ENCODE measurements at regions not wholly inside any gene's neighbourhood (a gene's known extent, or its start where the extent isn't known, plus 50 kb on each side); places are given as distances from the start of the nearest gene placed in this dataset.

DNA sequence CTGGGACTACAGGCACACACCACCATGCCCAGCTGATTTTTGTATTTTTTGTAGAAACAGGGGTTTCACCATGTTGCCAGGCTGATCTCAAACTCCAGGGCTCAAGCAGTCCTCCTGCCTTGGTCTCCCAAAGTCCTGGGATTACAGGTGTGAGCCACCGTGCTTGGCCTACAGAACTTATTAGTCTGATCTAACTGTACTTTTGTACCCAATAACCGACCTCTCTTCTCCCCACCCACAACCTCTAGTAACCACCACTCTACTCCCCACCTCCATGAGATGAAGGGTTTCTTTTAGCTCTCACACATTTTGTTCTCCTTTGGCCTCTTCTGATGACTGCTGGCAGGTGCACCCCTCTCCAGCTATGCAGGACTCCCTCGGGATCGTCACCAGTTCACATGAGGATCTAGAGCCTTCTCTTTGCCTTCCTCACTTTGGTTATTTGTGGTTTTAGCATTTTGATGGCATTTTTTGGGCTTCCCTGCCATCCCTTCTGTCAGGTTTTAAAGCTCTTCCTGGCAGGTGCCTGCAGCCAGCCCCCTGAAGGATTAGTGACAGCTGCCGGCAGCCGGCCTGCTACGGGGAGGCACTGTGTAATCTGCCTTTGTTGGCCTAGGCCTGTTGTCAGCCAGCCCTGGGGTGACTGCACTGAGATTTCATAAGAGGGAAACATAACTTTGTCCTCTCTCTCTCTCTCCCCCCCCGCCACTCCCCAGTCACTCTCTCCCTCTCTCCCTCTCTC, 99.8 kb upstream of the ATP1A1 start:
- no peak for ATAC-seq
- H3K4me3 Mint-ChIP-seq = no peak overlapping the region
- H3K27ac Mint-ChIP-seq = no peak overlapping the region
- TF ChIP-seq CTCF (IDR thresholded peaks at IDR 0.05) = no peak
- H3K4me1 Mint-ChIP-seq (ENCODE audit: low read depth) = peaks cover 1% of the 10 kb centered on the region
- ChIA-PET CTCF (interaction anchor here (0.5 to 1.4 kb wide), 2 partner anchors 212 to 1925 kb away, joined by 3 read pairs; no protein-coding TSS in a partner anchor), POLR2A (interaction anchor here (1.5 kb wide), 1 partner anchor 34 kb away, joined by 3 read pairs; no protein-coding TSS in a partner anchor)
- DNase-seq = no peak
- no peaks in the 10 kb centered on the region for H3K27me3 Mint-ChIP-seq
- intact Hi-C loops (cut with micrococcal nuclease) = no loop called here
- no peaks in the 10 kb centered on the region for H3K9me3 Mint-ChIP-seq
- no peaks in the 10 kb centered on the region for H3K36me3 Mint-ChIP-seq (ENCODE audit: low read depth)

DNA sequence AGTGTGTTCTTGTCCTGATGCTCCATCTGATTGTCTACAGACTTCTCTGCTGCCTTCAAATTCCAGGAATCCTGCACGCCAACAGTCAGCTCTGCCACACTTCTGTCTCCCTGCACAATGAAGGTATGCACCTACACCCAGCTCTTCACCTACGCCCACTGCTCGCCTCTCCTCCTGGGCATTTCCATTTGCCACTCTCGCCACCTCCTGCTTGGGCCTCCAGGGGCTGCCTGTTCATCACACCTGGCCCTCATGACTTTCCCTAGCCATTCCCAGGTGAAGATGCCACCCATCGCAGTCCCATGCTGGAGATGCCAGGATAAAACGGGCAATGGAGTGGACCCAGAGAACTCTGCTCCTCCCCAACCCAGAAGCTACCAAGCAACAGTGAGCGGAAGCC, 96.5 kb upstream of the ATP1A1 start:
- Mint-ChIP-seq H3K9me3 (no peaks in the 10 kb centered on the region), H3K27ac (no peak overlapping the region), H3K27me3 (no peaks in the 10 kb centered on the region), H3K4me3 (no peak overlapping the region), H3K4me1 (ENCODE audit: low read depth) (no peaks in the 10 kb centered on the region), H3K36me3 (ENCODE audit: low read depth) (no peaks in the 10 kb centered on the region)
- intact Hi-C loops (cut with micrococcal nuclease) = no loop called here
- DNase-seq (no peak), ATAC-seq (no peak)
- no peak for TF ChIP-seq CTCF (IDR thresholded peaks at IDR 0.05)
- POLR2A ChIA-PET = no interaction called here
- CTCF ChIA-PET = no interaction called here

DNA sequence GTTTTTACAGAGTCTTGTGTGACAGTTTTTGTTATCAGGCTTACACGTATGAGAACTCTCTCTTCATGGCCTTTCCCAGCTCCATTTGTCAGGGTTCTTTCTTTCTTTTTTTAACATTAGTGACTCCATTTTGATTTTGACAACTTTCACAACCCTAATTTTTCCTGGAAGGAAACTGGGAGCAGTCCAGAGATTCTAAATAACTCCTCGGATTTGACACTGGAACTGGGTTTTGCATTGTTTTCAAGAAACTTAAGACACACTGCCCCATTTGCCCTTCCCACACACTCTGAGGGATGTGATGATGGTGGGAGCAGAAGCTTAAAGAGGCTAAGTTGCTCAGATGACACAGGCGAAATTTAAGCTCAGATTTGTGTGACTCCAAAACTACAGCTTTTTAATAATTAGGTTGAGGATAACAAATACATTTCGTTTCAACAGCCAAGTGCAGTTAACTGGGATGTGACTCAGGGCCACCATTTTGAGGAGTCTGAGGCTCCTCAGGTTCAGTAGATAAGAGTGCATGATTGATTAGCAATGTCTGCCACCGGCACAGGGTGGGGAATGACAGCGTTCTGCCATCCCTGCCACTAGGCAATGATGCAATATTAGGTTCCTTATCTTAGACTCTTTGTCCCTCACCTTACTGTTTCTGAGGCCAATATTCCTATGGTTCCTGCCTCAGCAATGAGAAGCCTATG, 95.1 kb upstream of the ATP1A1 start:
- POLR2A ChIA-PET = interaction anchor here (1.0 kb wide), 1 partner anchor 14 kb away, joined by 3 read pairs; no protein-coding TSS in a partner anchor

DNA sequence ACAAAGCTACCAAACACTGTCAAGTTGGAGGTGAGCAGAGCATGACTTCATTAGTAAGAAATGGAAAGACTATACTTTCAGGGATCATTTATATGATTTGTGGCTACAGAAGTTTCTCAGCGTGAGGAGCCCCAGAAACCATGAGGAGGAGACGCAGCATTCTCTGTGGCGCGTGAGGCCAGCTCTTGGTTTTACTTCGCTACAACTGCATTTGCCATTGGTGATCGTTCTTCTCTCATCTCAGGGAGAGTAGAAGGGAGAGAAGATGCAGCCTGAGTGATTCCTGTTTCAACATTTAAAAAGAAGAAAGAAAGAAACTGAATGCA, 94.5 kb upstream of the ATP1A1 start:
- no peaks in the 10 kb centered on the region for H3K36me3 Mint-ChIP-seq (ENCODE audit: low read depth)
- H3K4me1 Mint-ChIP-seq (ENCODE audit: low read depth) = no peaks in the 10 kb centered on the region
- H3K9me3 Mint-ChIP-seq = no peaks in the 10 kb centered on the region
- no peak for TF ChIP-seq CTCF (IDR thresholded peaks at IDR 0.05)
- POLR2A ChIA-PET = no interaction called here
- ATAC-seq (no peak), DNase-seq (no peak)
- intact Hi-C loops (cut with micrococcal nuclease) = no loop called here
- no peak overlapping the region for H3K27ac Mint-ChIP-seq
- H3K4me3 Mint-ChIP-seq = no peak overlapping the region
- no peaks in the 10 kb centered on the region for H3K27me3 Mint-ChIP-seq
- CTCF ChIA-PET = no interaction called here

More for the DNA sequence above, 95.1 kb upstream of the ATP1A1 start:
- intact Hi-C loops (cut with micrococcal nuclease) = no loop called here
- Mint-ChIP-seq H3K4me3 (no peak overlapping the region), H3K36me3 (ENCODE audit: low read depth) (no peaks in the 10 kb centered on the region), H3K4me1 (ENCODE audit: low read depth) (no peaks in the 10 kb centered on the region), H3K27me3 (no peaks in the 10 kb centered on the region), H3K27ac (no peak overlapping the region), H3K9me3 (no peaks in the 10 kb centered on the region)
- CTCF ChIA-PET = interaction anchor here (1.3 kb wide), 1 partner anchor 139 kb away, joined by 5 read pairs; no protein-coding TSS in a partner anchor
- TF ChIP-seq CTCF (IDR thresholded peaks at IDR 0.05) = no peak
- DNase-seq (no peak), ATAC-seq (no peak)

DNA sequence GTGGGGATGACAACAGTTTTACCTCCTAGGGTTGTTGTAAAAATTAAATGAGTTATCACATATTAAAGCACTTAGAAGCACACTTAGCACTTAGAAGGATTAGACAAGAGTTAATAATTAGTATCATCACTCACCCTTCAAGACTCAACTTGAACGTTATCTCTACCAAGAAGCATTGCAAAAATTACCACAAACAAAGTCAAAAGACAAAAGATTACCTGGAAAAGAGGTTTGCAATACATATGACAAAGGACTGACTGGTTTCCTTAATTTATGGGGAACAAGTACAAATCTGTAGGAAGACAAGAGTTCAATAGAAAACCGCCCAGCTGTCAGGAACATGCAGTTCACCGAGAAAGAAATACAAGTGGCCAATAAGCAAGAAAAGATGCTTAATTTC, 93.3 kb upstream of the ATP1A1 start:
- no peaks in the 10 kb centered on the region for H3K27me3 Mint-ChIP-seq
- no peak for ATAC-seq
- no peak overlapping the region for H3K4me3 Mint-ChIP-seq
- intact Hi-C loops (cut with micrococcal nuclease) = no loop called here
- CTCF ChIA-PET = no interaction called here
- TF ChIP-seq CTCF (IDR thresholded peaks at IDR 0.05) = no peak
- POLR2A ChIA-PET = no interaction called here
- no peaks in the 10 kb centered on the region for H3K9me3 Mint-ChIP-seq
- no peaks in the 10 kb centered on the region for H3K36me3 Mint-ChIP-seq (ENCODE audit: low read depth)
- H3K27ac Mint-ChIP-seq = no peak overlapping the region
- H3K4me1 Mint-ChIP-seq (ENCODE audit: low read depth) = no peaks in the 10 kb centered on the region
- DNase-seq = no peak
